OCI-M1 (cell line): ENCODE measurements at regions not wholly inside any gene's neighbourhood (a gene's known extent, or its start where the extent isn't known, plus 50 kb on each side); places are given as distances from the start of the nearest gene placed in this dataset.
"Not testable (repeated sequence)": the region's sequence is repeated elsewhere in the genome, so short reads cannot be mapped to it uniquely, and the experiment has no call there.

Source experiments
- DNase-seq: peaks from one replicate; lab custom pipeline; 2025; lab: John Stamatoyannopoulos, UW

GRCh38 chr18:10169814-10170213 is 256.0 kb downstream of the VAPA start:
- DNase-seq: no peak

- DNase-seq: no peak
Measured at GRCh38 chr18:10170375-10170774, 256.6 kb downstream of the VAPA start.

- not testable (repeated sequence) for DNase-seq
Measured at GRCh38 chr18:10175333-10175732, 261.5 kb downstream of the VAPA start.

- DNase-seq: not testable (repeated sequence)
Measured at GRCh38 chr18:10179326-10179725, 265.5 kb downstream of the VAPA start.

GRCh38 chr18:10182009-10182624 is 268.3 kb downstream of the VAPA start:
- no peak for DNase-seq

- no peak for DNase-seq
Measured at GRCh38 chr18:10184776-10185175, 269.7 kb upstream of the APCDD1 start.

GRCh38 chr18:10188971-10189810 is 265.2 kb upstream of the APCDD1 start:
- no peak for DNase-seq

- no peak for DNase-seq
Measured at GRCh38 chr18:10190564-10190963, 263.9 kb upstream of the APCDD1 start.

- DNase-seq: no peak
Measured at GRCh38 chr18:10193444-10193843, 261.0 kb upstream of the APCDD1 start.

GRCh38 chr18:10194592-10194991 is 259.8 kb upstream of the APCDD1 start:
- no peak for DNase-seq

GRCh38 chr18:10195529-10195928 is 258.9 kb upstream of the APCDD1 start:
- no peak for DNase-seq

GRCh38 chr18:10197097-10197496 is 257.3 kb upstream of the APCDD1 start:
- DNase-seq: no peak

GRCh38 chr18:10201226-10201625 is 253.2 kb upstream of the APCDD1 start:
- no peak for DNase-seq

GRCh38 chr18:10201659-10202058 is 252.8 kb upstream of the APCDD1 start:
- DNase-seq: no peak

- DNase-seq: no peak
Measured at GRCh38 chr18:10202845-10203321, 251.6 kb upstream of the APCDD1 start.

GRCh38 chr18:10205151-10205550 is 249.3 kb upstream of the APCDD1 start:
- DNase-seq: no peak

GRCh38 chr18:10207682-10208345 is 246.6 kb upstream of the APCDD1 start:
- no peak for DNase-seq

- DNase-seq: no peak
Measured at GRCh38 chr18:10209302-10209701, 245.1 kb upstream of the APCDD1 start.

- DNase-seq: no peak
Measured at GRCh38 chr18:10210057-10210633, 244.3 kb upstream of the APCDD1 start.

- peak; percentile 69 for DNase-seq
Measured at GRCh38 chr18:10213526-10213925, 240.9 kb upstream of the APCDD1 start.

- DNase-seq: no peak
Measured at GRCh38 chr18:10215446-10215845, 239.0 kb upstream of the APCDD1 start.

GRCh38 chr18:10216791-10217190 is 237.6 kb upstream of the APCDD1 start:
- DNase-seq: no peak

GRCh38 chr18:10217211-10217610 is 237.2 kb upstream of the APCDD1 start:
- DNase-seq: no peak
